ENCODE measurements at regions not wholly inside any gene's neighbourhood (a gene's known extent, or its start where the extent isn't known, plus 50 kb on each side); places are given as distances from the start of the nearest gene placed in this dataset.
"Not testable (repeated sequence)": the region's sequence is repeated elsewhere in the genome, so short reads cannot be mapped to it uniquely, and the experiment has no call there.

DNA sequence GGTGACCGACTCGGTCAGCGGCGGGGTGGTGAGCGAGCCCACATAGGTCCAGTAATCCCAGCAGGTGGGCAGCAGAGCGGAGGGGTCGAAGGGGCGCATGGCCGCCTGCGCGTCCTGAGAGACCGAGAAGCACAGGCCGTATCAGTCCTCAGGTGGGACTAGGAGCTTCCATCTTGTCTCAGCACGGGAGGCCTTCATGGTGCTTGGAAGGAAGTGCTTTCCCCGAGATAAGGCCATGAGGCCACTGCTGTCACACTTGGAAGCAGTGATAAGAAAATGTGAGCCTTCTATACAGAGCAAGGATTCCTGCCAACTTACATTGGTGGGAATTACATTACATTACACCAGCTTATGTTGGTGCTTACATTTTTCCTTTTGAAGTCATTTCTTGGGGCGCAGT is 62.6 kb upstream of the METTL9 start (continued):
- TF ChIP-seq, protein P1, sequence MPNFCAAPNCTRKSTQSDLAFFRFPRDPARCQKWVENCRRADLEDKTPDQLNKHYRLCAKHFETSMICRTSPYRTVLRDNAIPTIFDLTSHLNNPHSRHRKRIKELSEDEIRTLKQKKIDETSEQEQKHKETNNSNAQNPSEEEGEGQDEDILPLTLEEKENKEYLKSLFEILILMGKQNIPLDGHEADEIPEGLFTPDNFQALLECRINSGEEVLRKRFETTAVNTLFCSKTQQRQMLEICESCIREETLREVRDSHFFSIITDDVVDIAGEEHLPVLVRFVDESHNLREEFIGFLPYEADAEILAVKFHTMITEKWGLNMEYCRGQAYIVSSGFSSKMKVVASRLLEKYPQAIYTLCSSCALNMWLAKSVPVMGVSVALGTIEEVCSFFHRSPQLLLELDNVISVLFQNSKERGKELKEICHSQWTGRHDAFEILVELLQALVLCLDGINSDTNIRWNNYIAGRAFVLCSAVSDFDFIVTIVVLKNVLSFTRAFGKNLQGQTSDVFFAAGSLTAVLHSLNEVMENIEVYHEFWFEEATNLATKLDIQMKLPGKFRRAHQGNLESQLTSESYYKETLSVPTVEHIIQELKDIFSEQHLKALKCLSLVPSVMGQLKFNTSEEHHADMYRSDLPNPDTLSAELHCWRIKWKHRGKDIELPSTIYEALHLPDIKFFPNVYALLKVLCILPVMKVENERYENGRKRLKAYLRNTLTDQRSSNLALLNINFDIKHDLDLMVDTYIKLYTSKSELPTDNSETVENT (CRISPR knock-in tag; IDR thresholded peaks at IDR 0.05), result peak; percentile 32; the same call in 1 of the 2 replicates
- TF ChIP-seq ELF4 (CRISPR knock-in tag; IDR thresholded peaks at IDR 0.05) (peak; percentile 77; the same call in 1 of the 2 replicates), ZNF449 (CRISPR knock-in tag; IDR thresholded peaks at IDR 0.05) (0 out of 2 replicates have a peak, but pooled peaks have one; percentile 25), MEIS2 (IDR thresholded peaks at IDR 0.05; ENCODE audit: partially characterized antibody) (peak; percentile 31), HDAC2 (IDR thresholded peaks at IDR 0.05) (peak; percentile 84), NFRKB (IDR thresholded peaks at IDR 0.05; ENCODE audit: low read depth) (peak; percentile 97), KLF16 (IDR thresholded peaks at IDR 0.05) (peak; percentile 77), FOXJ2 (tag; IDR thresholded peaks at IDR 0.05) (peak; percentile 38; the same call in 1 of the 2 replicates), POLR2B (IDR thresholded peaks at IDR 0.05; ENCODE audit: low read depth, partially characterized antibody) (peak; percentile 57), PHF8 (IDR thresholded peaks at IDR 0.05; ENCODE audit: borderline replicate concordance, low read length) (peak; percentile 34; the same call in 1 of the 2 replicates), YY1 (IDR thresholded peaks at IDR 0.05; ENCODE audit: borderline replicate concordance in 1 of 3, control insufficient read depth in 1 of 3, extremely low read depth in 1 of 3, insufficient read depth in 3 of 3, insufficient read length in 1 of 3, insufficient replicate concordance in 2 of 3, low read depth in 1 of 3, low read length in 2 of 3) (peak in 2 of 3 experiments; percentile 61 to 85), DMBX1 (CRISPR knock-in tag; IDR thresholded peaks at IDR 0.05; ENCODE audit: borderline replicate concordance) (peak; percentile 95), ZNF76 (CRISPR knock-in tag; IDR thresholded peaks at IDR 0.05; ENCODE audit: borderline replicate concordance) (peak; percentile 54; the same call in 1 of the 2 replicates), RHOXF2B (CRISPR knock-in tag; conservative IDR thresholded peaks at IDR 0.05) (0 out of 2 replicates have a peak, but pooled peaks have one; percentile 56), ZNF175 (CRISPR knock-in tag; IDR thresholded peaks at IDR 0.05; ENCODE audit: low read depth) (peak; percentile 54; the same call in 1 of the 2 replicates), HDAC1 (IDR thresholded peaks at IDR 0.05) (peak in 1 of 2 experiments; percentile 75; a peak in 2 of 4 replicates), VEZF1 (CRISPR knock-in tag; IDR thresholded peaks at IDR 0.05) (peak; percentile 14; the same call in 1 of the 2 replicates), NR4A1 (tag; IDR thresholded peaks at IDR 0.05) (peak; percentile 73), STAT5A (IDR thresholded peaks at IDR 0.05; ENCODE audit: borderline replicate concordance, low read length) (peak; percentile 70), ZNF41 (CRISPR knock-in tag; conservative IDR thresholded peaks at IDR 0.05) (peak; percentile 67; the same call in 1 of the 2 replicates)
- TF ChIP-seq NR4A1 (CRISPR knock-in tag; IDR thresholded peaks at IDR 0.05), result not testable (repeated sequence)
- TF ChIP-seq, protein P2, sequence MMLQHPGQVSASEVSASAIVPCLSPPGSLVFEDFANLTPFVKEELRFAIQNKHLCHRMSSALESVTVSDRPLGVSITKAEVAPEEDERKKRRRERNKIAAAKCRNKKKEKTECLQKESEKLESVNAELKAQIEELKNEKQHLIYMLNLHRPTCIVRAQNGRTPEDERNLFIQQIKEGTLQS (IDR thresholded peaks at IDR 0.05), result 0 out of 2 replicates have a peak, but pooled peaks have one; percentile 16
- TF ChIP-seq, protein P2 (CRISPR knock-in tag; conservative IDR thresholded peaks at IDR 0.05), result not testable (repeated sequence)
